NCI-H1436 treated with DMSO at 0.1 percent for 48 hours (cell line): ENCODE measurements at regions not wholly inside any gene's neighbourhood (a gene's known extent, or its start where the extent isn't known, plus 50 kb on each side); places are given as distances from the start of the nearest gene placed in this dataset.
A peak's percentile ranks its signal among the peaks of the same experiment; 100 is the strongest.

Experiments
- DNase-seq: peaks from one replicate; lab custom pipeline; 2025; lab: John Stamatoyannopoulos, UW

DNA sequence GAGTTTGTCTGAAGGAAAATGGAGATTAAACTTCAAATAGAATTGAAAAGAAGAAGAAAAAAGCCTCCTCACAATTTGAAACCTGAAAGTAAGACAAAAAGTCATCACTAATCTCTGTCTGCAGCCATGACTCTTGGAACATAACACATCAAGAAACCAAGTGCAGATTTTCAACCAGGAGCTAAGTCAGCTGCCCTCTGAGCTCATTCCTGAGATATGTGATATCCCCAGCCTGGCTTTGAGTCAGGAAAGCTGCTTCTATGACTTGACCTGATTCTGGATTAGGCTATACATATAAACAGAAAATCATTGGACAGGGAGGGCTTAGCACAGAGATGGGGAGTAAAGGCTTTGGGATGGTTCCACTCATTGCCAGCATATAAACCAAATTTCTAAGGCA is 891.4 kb downstream of the TFAP2A start:
- no peak for DNase-seq

DNA sequence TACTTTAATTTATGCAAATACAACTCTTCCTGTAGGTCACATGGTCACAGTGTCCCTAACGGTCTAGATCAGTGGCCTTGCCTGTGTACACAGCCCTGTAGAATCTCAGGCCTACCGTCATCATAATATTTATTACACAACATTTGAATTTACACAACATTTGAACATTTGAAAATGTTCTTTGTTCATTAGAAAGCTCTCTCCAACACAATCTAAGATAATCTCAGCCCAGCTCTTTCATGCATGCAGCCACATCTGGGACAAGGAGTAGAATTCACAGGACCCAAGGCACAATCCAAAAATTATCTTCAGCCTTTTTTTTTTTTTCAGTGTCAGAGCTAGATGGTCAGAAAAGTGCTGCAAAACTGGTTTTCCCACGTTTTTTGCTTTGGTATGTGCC is 892.8 kb downstream of the TFAP2A start:
- DNase-seq: no peak

DNA sequence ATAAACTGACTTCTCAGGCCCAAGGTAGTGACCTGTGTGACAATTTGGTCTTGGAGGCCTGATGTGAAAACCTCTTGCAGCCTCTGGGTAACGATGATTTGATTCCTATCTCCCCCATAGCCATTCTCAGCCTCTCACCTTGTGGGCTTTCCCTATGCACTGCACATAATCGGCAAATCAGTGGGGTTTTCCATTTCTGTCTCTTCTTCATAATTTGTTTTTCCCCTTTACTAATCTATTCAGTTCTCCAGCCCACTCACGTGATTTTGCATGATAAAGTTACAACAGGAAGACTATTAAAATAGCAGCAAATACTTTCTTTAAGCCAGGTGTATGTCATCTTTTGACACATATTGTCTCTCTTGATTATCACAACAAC is 893.7 kb downstream of the TFAP2A start:
- DNase-seq: no peak

DNA sequence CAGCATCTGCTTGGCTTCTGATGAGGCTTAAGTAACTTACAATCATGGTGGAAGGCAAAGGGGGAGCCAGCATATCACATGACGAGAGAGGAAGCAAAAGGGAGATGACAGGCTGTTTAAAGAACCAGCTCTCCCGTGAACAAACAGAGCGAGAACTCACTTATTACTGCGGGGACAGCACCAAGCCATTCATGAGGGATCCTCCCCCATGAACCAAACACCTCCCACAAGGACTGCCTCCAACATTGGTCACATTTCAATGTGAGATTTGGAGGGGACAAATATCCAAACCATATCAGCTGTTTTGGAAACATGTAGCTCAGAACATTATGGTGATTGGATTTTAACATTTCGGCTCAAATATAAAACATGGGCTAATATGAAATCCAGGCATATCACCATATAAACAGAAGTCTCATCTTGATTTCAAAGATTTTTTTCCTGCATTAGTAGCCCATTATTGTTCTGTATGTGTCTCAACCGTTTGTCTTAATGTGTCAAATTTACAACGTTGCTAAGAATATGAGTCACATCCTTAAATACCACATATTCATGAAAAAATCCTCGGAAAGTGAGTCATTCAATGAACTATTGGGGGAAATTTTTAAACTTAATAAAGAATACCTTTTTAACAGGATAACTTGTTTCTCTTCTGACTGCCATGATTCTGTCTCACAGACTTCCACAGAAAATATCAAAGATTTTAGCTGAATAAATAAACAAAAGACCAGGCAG is 894.3 kb downstream of the TFAP2A start:
- no peak for DNase-seq

DNA sequence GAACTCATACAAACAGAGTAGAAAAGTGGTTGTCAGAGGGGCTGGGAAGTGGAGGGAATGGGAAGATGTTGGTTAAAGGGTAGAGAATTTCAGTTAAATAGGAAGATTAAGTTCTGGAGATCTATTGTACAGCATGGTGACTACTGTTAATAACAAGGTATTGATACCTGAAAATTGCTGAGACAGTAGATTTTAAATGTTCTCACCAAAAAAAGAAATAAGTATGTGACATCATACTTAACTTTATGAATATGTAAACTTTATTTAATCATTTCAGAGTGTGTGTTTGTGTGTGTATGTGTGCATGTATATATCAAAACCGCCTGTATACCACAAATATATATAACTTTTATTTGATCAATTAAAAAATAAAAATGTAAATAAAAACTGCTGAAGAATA is 896.4 kb downstream of the TFAP2A start:
- no peak for DNase-seq

DNA sequence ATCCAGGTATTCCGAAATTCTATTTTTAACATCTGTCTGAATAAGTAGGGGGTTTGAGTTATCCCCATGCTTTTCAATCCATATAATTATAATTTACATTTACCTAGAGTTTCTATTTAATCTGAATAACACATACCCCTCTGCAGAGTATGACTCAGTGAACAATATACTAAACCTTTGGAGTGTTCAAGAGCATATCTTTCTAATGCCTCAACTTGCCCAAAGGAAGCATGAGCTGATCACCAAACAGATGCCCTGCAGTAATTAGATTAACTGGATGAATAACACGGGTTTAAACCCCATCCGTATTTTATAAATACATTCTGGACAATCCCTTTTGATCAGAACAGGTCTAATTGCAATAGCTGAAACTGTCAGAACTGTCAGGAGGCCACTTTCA is 897.1 kb downstream of the TFAP2A start:
- no peak for DNase-seq

DNA sequence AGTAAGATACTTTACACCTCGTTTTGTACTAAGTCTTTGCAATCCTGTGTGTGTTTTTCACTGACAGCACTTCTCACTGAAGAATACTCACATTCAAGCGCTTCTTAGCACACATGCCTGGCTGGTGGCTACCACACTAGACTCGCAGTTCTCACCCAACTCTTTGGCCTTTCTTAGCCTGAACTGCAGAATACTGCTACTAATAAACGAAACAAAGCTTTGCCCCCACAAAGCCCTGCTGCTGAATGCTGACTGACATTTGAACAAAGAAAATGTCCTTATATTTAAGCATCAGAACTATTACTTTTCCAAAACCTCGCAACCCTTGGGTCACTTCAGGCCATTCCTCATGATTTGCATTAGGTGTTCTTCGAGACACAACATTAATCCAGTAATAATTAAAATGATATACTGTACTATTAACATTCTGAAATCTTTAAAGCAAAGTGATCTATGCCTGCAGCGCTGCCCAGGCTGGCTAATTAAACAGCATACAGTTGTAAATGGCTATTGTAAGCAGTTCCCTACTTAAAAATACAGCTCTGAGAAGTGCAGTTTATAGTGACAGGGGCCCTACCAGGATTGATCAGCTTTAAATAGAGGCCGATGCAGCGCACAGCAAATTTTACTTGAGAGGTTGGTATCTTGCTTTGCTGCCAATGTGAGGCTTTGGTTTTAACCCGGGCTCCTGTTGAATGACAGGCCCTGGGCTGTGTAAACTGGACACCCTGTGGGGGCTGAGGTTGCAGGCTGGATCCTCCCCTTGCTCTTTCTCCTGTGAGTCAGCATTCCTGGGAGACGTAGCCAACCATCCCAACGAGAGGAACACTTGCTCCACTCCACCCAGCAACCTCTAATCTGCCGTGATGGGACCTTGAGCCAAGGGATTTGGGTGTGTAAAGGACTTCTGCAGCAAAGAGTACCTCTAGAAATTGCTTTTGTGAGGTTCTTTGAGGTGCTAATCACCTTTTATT is 899.0 kb downstream of the TFAP2A start:
- no peak for DNase-seq

DNA sequence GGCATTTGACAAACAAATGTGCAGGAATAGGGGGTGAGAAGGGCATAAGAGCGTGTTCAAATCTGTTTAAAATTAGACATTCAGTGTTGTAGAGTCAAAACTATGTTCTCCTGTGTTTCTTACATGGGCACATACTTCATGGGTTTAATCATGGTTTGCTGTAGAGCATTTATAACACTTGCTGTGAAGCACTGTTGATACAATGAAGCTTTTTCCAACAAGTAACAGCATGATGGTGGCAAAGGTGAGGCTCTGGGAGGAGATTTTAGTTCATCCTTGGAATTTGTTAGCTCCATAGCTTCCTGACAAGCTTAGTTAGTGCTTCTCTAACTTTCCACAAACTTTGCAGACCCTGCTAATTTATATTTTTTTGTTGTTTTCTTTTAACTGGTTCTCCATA is 900.7 kb downstream of the TFAP2A start:
- DNase-seq: no peak

DNA sequence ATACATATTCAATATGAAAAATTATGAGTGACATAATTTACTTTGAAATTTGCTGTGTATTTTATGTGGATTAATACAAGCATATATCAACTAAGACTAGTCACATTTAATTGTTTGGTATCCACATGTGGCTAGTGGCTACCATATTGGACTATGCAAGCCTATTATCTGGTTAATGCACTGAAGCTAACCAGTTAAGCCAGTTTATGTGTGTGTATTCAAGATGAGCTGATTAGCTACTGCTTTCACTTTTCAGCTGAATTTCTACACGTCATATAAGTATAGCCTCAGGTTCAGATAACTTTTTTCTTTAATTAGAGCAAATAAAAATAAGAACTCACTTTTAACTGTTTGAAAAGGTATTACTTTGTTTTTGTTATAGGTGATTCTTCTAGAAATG is 903.7 kb downstream of the TFAP2A start:
- no peak for DNase-seq

DNA sequence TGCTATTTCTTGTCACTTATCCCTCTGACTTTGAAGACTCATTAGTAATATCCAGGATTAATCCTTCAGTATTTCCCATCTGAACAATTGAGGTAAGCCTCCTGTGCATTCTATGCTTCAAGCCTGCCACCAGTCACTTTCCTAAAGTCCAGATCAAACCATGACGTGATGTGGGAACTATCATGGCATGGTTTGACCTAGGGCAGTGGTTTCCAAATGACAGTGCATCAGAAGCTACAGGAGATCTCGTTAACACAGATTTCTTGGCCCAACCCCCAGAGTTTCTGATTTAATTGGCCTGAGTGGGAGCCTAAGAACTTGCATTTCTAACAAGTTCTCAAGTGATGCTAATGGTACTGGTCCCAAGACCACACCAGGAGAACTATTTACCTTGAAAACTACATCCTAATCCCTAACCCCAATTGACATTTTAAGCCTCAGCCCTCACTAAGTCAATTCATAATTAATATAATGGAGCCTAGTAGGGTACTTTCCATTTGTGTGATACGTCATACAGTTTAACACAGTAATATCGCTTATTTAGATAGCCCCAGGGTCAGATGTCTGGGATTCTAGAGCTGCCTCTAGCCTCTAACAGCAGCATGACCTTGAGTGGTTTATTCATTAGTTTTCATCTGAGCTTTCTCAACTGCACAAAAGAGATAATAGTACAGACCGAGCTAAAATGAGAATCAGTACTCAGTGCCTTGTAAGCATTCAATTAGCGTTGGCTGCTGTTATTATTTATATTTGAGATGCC is 907.6 kb downstream of the TFAP2A start:
- no peak for DNase-seq

DNA sequence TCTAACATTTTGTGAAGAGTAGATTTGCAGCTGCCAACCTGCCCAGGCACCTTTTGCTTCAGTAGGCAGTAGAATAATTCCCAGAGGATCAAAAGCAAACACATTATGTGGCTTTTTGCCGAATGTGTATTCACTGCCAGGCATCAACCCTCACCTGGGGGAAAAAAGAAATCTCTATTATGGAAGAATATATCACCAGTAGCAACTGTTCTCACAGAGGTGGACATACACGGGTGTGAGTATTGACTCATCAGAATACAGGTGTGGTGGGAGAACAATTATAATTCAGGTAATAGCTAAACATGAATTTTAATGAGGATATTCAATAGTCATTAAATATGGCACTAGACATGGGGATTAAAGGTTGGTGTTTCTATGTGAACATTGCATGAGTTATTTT is 910.7 kb downstream of the TFAP2A start:
- DNase-seq: peak; percentile 86

DNA sequence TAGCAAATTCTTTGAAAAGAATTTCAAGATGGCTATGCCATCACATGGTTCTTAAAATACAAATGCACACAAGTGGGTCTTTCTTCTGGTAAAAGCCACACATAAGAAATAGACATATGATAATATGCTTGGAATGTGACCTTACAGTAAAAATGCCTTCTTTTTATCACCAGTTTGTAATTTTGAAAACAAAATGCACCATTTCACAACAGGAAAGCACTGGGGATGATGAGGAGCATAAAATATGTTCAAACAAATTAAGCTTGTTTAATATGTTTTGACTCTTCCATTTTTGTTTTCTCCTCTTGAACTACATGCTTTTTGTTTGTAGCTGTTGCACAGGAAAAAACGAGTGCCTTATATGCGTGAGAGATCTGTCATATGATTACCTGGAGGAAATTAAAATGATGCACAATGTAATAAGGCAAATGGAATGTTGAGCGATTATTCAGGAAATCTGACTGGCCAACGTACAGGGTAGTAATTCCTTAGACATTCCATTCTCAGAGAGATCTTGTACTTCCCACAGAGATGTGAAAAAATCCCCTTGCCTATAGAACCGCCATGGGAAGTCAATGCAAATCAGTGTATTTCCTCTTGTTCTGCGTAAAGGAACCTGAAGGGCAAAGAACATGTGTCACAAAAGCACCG is 911.6 kb downstream of the TFAP2A start:
- no peak for DNase-seq

DNA sequence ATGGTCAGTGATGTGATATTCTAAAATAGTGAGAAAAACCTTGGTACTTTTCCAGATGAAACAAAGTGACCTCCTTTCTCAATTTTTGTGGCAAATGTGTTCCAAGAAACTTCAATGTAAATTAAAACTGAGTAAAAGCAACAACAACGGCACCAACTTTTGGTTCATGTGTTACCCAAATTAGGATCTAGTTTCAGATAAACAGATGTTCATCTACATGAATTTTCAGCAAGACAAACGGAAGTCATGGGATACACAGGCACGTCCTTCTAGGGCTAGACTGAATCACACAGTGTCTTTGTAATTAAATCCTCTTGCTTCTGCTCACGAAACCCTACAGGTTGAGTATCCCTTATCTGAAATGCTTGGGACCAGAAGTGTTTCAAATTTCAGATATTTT is 915.2 kb downstream of the TFAP2A start:
- no peak for DNase-seq

DNA sequence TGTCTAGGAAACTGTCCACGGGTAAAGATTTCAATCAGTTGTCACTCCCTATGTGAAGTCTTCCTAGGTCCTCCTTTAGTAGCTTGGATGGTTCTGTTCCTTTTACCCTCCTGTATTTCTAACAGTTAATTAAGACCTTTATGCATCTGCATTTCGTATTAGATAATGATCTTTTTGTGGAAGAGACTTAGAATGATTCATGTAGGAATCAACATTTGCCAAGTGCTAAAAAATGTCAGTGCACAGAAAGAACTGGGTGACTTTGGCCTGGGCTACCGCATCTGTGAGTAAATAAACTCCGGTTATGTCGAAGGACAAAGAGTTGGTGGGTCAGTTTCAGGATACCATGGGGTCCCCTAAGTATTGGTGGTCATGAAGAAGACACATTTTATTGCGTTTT is 918.0 kb downstream of the TFAP2A start:
- no peak for DNase-seq

DNA sequence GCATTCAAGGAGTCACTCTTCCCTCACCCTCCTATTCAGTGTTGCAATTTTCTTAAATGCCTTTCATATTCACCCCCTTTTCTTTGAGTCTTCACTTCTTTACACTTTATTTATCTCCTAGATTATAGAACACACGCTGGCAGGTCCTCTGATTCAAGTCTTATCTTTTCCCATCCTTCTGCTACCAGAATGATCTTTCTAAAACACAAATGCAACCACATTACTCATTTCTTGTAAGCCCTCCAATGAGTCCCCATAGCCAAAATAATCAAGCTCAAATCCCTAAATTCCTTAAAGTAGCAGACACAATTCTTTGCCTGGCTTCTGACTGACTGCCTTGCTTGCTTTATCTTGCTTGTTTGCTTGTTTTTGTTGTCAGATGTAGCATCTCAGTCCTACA is 920.0 kb downstream of the TFAP2A start:
- DNase-seq: no peak

DNA sequence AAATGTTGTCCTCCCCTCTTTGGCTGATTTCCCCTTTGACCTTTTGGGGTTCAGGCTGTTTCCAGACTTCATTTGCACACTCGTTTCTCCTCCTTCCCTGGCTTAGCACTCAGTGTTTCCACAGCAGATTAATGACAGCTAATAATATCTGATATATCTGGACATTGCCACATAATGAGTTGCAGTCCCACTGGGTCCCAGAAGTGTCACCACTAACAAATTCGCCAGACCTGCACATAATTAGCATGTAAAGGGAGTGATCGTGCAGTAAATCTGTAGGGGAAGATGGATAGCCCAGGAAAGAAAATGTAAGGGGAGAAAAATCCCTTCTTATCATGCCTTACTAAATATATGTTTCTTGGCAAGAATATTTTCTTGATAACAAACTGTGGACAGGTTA is 922.1 kb downstream of the TFAP2A start:
- no peak for DNase-seq

DNA sequence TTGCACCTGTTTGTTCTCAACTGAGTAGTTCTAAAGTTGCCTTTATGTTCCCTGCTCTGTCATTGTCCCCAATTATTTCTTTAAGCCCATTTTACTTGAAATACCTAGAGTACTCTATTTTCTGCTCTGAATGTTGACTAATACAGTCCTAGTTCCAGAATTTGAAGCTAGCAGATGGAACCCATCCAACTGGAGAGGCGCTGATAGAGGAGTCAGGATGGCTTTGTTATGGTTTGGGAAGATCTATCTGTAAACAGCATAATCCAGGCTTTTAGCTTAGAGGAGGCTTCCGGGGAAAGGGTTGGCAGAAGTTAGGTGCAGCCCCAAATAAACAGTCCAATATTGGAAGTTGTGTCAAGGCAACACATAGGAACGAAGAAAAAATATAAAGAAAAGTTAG is 927.7 kb downstream of the TFAP2A start:
- no peak for DNase-seq

DNA sequence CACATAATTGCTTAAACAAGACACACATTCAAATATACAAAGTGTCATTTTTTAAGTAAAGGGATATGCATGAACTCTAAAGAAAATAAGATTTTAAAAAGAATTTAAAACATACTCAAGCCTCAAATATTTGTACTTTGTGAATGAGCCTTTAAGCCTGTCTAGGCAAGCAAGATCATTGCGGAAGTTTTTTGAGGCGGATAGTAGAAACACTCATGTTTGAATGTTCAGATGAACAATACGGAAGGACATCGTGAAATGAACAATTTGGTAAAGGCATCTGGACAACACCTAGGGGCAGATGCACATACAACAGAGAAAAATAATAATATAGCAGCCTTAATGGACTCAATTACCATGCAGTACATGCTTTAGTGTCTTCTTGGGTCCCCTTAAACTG is 928.9 kb downstream of the TFAP2A start:
- no peak for DNase-seq

DNA sequence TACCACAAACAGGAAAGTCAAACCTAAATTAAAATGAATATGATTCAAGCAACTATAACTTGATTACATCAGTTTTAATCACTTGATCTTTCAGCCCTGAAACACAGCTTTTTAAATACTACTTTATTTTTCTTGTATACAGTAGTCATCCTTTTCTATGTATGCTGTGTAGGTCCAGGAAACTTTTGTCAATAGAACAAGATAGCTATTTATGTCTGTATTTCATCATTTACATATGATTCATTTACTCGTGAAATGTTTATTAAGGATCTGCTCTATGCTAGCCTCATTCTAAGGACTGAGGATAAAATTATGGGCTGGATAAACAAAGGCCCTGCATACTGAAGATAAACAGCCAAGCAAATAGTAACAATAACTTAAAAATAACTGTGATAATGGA is 930.2 kb downstream of the TFAP2A start:
- DNase-seq: no peak

DNA sequence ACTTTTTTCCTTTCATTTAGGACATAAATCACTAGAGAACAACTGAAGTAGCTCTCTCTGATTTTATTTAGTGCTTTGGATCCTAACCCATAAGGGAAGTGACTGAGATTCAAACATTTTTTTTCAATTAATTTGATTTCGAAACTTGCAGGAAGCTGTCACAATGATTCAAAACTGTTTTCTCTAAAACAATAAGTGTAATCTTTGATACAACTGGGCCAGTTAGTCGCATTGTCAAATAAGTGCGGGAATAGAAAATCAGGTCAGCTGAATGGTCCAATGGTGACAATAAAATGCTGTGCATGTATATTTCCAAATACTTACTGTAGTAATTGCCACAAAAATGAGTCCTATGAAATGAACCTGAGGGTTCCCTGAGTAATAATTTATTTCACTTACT is 930.8 kb downstream of the TFAP2A start:
- DNase-seq: no peak

DNA sequence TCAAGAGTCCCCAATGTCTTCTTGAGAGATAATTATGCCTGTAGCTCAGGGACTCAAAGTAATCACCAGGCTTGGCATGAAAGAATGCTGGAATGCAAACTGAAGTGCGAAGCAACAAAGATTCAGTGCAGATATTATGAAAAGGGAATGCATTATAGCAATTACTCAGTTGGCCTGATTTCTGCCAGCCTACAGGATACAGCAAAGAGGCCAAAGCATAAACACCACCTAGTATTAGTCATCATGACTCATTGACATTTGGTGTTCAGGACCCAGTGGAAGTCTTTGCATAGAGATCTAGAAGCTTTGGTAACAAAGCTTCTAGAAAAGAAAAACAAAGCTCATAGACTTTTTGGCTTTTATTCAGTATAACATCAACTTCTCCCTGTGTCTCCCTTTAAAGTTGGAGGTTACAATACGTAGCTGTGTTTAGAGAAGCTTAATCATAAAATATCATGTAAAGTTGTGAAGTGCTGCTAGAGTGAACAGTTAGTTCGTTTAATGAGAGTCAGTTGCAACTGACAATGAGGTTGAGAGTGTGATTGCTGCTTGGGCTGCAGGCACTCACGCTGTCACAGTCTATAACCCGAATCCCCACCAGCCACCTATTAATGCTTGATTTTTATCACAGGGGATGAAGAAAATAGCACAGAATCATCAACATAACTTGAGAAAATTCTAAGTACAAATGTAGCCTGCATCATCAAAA is 932.7 kb downstream of the TFAP2A start:
- DNase-seq: no peak
